Endothelial cell (in vitro differentiated cells): ENCODE measurements at regions not wholly inside any gene's neighbourhood (a gene's known extent, or its start where the extent isn't known, plus 50 kb on each side); places are given as distances from the start of the nearest gene placed in this dataset.

Experiments used
- DNase-seq: peaks from one replicate; pipeline ENCODE4 v3.0.0; 2021; ENCODE audit warnings: low spot score
- H3K27ac Mint-ChIP-seq: one replicate; pipeline ENCODE4 v1.8.0; 2021; ENCODE audit warnings: mixed read lengths, inconsistent platforms; ENCODE audit not compliant: unreplicated experiment
- H3K27me3 Mint-ChIP-seq: one replicate; pipeline ENCODE4 v1.8.0; 2021; ENCODE audit warnings: mild to moderate bottlenecking, moderate library complexity, mixed read lengths, inconsistent platforms; ENCODE audit not compliant: unreplicated experiment
- H3K36me3 Mint-ChIP-seq: one replicate; pipeline ENCODE4 v1.8.0; 2021; ENCODE audit warnings: mild to moderate bottlenecking, low read depth, mixed read lengths, inconsistent platforms; ENCODE audit not compliant: unreplicated experiment
- H3K4me1 Mint-ChIP-seq: one replicate; pipeline ENCODE4 v1.8.0; 2021; ENCODE audit warnings: mild to moderate bottlenecking, mixed read lengths, inconsistent platforms; ENCODE audit not compliant: unreplicated experiment
- H3K4me3 Mint-ChIP-seq: one replicate; pipeline ENCODE4 v1.8.0; 2021; ENCODE audit warnings: mild to moderate bottlenecking, mixed read lengths, inconsistent platforms; ENCODE audit not compliant: unreplicated experiment
- H3K9me3 Mint-ChIP-seq: one replicate; pipeline ENCODE4 v1.8.0; 2021; ENCODE audit warnings: mixed read lengths, inconsistent platforms; ENCODE audit not compliant: unreplicated experiment
- TF ChIP-seq, protein P1 (sequence below): fragments of 200-600 bp; sonication (generic); IDR thresholded peaks from one replicate; pipeline ENCODE4 v1.5.0; 2021; ENCODE audit warnings: antibody characterized with exemption; ENCODE audit not compliant: unreplicated experiment

GRCh38 chr9:80004714-80005113, 432.9 kb downstream of the TLE4 start:
- no peak overlapping the region for H3K4me3 Mint-ChIP-seq
- no peak for DNase-seq
- H3K27me3 Mint-ChIP-seq = no peaks in the 10 kb centered on the region
- H3K36me3 Mint-ChIP-seq = no peaks in the 10 kb centered on the region
- TF ChIP-seq, protein P1, sequence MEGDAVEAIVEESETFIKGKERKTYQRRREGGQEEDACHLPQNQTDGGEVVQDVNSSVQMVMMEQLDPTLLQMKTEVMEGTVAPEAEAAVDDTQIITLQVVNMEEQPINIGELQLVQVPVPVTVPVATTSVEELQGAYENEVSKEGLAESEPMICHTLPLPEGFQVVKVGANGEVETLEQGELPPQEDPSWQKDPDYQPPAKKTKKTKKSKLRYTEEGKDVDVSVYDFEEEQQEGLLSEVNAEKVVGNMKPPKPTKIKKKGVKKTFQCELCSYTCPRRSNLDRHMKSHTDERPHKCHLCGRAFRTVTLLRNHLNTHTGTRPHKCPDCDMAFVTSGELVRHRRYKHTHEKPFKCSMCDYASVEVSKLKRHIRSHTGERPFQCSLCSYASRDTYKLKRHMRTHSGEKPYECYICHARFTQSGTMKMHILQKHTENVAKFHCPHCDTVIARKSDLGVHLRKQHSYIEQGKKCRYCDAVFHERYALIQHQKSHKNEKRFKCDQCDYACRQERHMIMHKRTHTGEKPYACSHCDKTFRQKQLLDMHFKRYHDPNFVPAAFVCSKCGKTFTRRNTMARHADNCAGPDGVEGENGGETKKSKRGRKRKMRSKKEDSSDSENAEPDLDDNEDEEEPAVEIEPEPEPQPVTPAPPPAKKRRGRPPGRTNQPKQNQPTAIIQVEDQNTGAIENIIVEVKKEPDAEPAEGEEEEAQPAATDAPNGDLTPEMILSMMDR = no peak
- H3K9me3 Mint-ChIP-seq = no peaks in the 10 kb centered on the region
- H3K27ac Mint-ChIP-seq = no peak overlapping the region
- no peaks in the 10 kb centered on the region for H3K4me1 Mint-ChIP-seq

DNA sequence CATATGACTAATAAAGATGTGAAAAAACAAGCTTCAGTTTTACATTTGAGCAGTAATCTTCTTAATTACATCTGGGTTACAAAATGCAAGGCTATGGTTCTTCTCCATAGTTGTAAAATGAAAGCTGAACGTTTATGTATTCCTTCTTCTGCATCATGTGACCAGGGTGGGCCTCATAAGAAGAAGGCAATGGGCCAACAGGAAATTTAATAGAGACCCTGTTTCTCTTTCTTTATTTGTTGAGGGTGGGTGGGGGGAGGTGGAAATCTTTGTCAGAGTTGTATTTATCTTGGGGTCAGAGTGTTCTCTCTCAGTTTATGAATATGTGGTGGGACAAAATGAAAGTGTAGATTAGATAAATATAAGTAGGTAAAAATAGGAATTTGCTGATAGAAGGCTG, 418.8 kb downstream of the TLE4 start:
- Mint-ChIP-seq H3K4me3 (no peak overlapping the region), H3K27me3 (peaks cover 3% of the 10 kb centered on the region), H3K4me1 (peaks cover 5% of the 10 kb centered on the region), H3K9me3 (no peaks in the 10 kb centered on the region), H3K27ac (no peak overlapping the region), H3K36me3 (no peaks in the 10 kb centered on the region)
- TF ChIP-seq, protein P1 = no peak
- no peak for DNase-seq

GRCh38 chr9:79989079-79989478, 417.3 kb downstream of the TLE4 start:
- Mint-ChIP-seq H3K27ac (no peak overlapping the region), H3K36me3 (no peaks in the 10 kb centered on the region), H3K27me3 (peaks cover 3% of the 10 kb centered on the region), H3K9me3 (no peaks in the 10 kb centered on the region), H3K4me3 (no peak overlapping the region), H3K4me1 (peaks cover 5% of the 10 kb centered on the region)
- TF ChIP-seq, protein P1 = no peak
- DNase-seq = no peak

DNA sequence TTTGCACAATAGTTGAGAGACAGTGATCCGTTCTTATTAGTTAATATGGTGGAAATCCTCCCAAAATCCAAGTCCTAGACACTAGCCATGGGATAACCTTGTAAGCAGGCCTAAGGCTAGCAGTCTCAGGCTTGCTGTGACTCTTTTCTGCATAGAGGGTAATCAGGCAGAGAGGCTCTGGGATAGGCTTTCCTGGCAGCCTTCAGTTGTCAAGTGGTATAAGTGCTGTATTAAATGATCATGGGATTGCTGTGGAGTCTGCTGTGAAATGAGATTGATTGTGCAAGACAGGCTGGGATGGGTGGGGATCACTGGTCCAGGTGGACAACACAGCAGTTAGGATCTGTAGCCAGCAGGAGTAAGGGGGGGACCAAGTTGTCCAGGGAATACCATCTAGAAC, 416.4 kb downstream of the TLE4 start:
- Mint-ChIP-seq H3K9me3 (no peaks in the 10 kb centered on the region), H3K27me3 (peaks cover 3% of the 10 kb centered on the region), H3K36me3 (no peaks in the 10 kb centered on the region), H3K27ac (no peak overlapping the region), H3K4me3 (no peak overlapping the region), H3K4me1 (peaks cover 5% of the 10 kb centered on the region)
- TF ChIP-seq, protein P1 = no peak
- DNase-seq = no peak

GRCh38 chr9:79986437-79986836, 414.7 kb downstream of the TLE4 start:
- H3K9me3 Mint-ChIP-seq = no peaks in the 10 kb centered on the region
- no peak for DNase-seq
- no peak overlapping the region for H3K4me3 Mint-ChIP-seq
- H3K27ac Mint-ChIP-seq = no peak overlapping the region
- no peaks in the 10 kb centered on the region for H3K4me1 Mint-ChIP-seq
- H3K27me3 Mint-ChIP-seq = peaks cover 3% of the 10 kb centered on the region
- H3K36me3 Mint-ChIP-seq = no peaks in the 10 kb centered on the region
- TF ChIP-seq, protein P1 = no peak
